SU-DHL-6 (cell line): ENCODE measurements at regions not wholly inside any gene's neighbourhood (a gene's known extent, or its start where the extent isn't known, plus 50 kb on each side); places are given as distances from the start of the nearest gene placed in this dataset.

ENCODE experiments used
- EZH2phosphoT487 ChIP-seq: fragments of 200-600 bp; sonication (generic), shearing (Covaris generic); conservative IDR thresholded peaks from 2 replicates; pipeline ENCODE4 v1.6.1; 2018; ENCODE audit warnings: mild to moderate bottlenecking, antibody characterized with exemption, low read length, moderate library complexity, mixed read lengths
- TF ChIP-seq, protein P1 (sequence below): fragments of 200-600 bp; sonication (generic); IDR thresholded peaks from one replicate; pipeline ENCODE4 v1.5.1; 2017; ENCODE audit warnings: antibody characterized with exemption, mild to moderate bottlenecking, low read length, moderate library complexity; ENCODE audit not compliant: insufficient read depth, poor library complexity, severe bottlenecking

DNA sequence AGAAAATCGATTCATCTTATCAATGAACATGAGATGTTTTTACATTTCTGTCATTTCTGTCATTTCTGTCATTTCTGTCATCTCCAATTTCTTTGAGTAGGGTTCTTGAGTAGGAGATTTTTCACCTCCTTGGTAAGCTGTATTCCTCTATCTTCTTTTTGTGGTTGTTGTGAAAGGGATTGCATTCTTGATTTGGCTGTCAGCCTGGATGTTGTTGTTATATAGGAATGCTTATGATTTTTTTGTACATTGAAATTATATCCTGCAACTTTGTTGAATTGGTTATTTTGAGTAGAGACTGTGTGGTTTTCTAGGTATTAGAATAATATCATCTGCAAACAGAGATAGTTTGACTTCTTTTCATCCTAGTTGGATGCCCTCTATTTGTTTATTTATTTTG lies 1233.7 kb downstream of the PLA2G4A start:
- TF ChIP-seq, protein P1, sequence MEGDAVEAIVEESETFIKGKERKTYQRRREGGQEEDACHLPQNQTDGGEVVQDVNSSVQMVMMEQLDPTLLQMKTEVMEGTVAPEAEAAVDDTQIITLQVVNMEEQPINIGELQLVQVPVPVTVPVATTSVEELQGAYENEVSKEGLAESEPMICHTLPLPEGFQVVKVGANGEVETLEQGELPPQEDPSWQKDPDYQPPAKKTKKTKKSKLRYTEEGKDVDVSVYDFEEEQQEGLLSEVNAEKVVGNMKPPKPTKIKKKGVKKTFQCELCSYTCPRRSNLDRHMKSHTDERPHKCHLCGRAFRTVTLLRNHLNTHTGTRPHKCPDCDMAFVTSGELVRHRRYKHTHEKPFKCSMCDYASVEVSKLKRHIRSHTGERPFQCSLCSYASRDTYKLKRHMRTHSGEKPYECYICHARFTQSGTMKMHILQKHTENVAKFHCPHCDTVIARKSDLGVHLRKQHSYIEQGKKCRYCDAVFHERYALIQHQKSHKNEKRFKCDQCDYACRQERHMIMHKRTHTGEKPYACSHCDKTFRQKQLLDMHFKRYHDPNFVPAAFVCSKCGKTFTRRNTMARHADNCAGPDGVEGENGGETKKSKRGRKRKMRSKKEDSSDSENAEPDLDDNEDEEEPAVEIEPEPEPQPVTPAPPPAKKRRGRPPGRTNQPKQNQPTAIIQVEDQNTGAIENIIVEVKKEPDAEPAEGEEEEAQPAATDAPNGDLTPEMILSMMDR: no peak
- no peak for TF ChIP-seq EZH2phosphoT487
